Islet of Langerhans (tissue), 1 donor: ENCODE measurements at regions not wholly inside any gene's neighbourhood (a gene's known extent, or its start where the extent isn't known, plus 50 kb on each side); places are given as distances from the start of the nearest gene placed in this dataset.
"Not testable (repeated sequence)": the region's sequence is repeated elsewhere in the genome, so short reads cannot be mapped to it uniquely, and the experiment has no call there.

Experiments used
- FAIRE-seq: peaks from one replicate; lab custom pipeline; 2011; peaks lifted over from hg19 to GRCh38; lab: Jason Lieb, UNC

DNA sequence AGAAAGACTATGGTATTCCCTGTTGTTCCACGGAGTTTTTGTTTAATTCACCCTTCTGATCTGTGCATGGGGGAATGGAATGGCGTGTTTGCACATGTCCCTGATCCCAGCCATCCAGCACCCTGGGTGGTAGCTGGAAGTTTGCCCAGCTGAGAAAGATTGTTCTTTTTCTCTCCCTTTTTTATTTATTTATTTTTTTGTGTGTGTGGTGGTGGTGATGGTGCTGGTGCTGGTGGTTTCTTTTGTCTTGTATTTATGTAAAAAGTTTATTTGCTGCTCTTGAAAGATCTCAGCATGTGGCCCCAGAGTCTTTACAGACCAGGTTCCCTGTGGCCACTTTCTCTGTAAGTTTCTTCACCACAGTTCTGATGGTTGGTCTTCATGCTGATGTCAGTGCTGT is 372.6 kb downstream of the UTRN start:
- FAIRE-seq, result no peak

DNA sequence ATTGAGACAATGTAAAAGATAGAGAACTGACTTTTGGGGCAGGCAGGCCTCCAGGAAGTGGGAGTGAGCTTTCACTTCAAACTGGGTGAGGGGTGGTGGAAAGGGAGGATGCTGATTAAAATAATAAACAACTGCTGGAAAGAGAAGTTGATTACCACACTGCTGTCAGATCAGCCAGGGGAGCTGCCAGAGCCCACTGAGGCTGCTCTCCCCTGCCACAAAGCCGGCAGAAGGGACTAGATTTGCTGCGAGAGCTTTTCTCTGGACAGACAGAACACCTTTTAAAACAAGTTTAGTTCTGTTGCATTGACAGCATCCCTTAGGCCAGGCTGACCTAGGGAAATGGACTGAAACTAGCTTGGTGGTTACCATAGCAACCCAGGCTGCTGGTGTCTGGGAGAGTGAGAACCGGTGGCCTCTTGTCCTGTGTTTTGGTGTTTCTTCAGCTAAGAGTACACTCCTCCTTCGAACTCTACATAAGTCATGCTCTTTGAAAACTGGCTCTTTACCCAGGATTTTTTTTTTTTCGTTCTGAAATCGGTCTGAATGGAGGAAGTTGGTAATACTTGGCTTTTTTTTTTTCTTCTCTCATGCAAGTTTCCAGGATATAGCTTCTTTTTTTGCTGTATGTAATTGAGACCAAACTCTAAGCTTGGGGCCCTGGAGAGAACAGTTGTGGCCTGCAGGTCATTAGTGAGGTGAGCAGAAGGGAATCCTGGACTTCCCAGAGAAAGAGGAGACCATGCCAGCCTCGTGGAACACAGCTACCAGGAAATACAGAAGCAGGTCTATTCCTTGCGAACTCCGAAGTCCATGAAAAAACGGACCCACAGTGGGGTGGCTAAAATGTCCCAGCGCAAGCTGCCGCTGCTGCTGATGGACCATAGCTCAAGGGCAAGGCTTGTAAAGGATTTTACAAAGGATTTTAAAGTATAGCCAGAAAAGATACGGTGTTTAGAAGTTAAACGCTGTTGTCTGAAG is 374.4 kb downstream of the UTRN start:
- no peak for FAIRE-seq

GRCh38 chr6:144660561-144661115 is 375.5 kb downstream of the UTRN start:
- no peak for FAIRE-seq

- no peak for FAIRE-seq
These were observed 376.1 kb downstream of the UTRN start for GRCh38 chr6:144661116-144661806.

GRCh38 chr6:144662812-144663365 is 377.8 kb downstream of the UTRN start:
- no peak for FAIRE-seq

GRCh38 chr6:144664281-144664680 is 379.1 kb downstream of the UTRN start:
- FAIRE-seq, result no peak

- FAIRE-seq, result no peak
These were observed 379.8 kb downstream of the UTRN start for GRCh38 chr6:144664947-144665346.

DNA sequence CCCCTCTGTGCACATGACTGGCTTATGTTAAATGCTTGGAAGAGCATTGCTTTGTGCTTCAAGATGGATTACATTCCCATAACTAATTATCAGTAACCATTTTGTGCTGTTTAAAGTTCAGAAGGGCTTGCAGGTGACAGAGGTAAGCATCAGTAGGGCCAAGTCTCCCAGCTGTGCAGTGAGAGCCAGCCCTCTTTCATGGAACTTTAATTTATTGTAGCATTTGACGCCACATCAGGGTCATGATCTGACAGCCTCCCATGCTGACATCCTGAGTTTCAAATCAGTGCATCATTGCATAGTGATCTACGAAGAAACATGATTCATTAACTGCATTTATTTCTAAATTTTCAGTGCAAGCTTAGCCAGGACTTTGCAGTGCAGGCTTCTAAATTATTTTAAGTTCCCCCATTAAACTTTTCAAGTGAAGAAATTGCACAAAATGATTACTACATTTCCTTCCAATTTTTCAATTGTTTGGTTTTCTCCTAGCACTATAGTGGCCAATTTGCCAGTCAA is 380.9 kb downstream of the UTRN start:
- no peak for FAIRE-seq

- no peak for FAIRE-seq
These were observed 381.6 kb downstream of the UTRN start for GRCh38 chr6:144666781-144667180.

DNA sequence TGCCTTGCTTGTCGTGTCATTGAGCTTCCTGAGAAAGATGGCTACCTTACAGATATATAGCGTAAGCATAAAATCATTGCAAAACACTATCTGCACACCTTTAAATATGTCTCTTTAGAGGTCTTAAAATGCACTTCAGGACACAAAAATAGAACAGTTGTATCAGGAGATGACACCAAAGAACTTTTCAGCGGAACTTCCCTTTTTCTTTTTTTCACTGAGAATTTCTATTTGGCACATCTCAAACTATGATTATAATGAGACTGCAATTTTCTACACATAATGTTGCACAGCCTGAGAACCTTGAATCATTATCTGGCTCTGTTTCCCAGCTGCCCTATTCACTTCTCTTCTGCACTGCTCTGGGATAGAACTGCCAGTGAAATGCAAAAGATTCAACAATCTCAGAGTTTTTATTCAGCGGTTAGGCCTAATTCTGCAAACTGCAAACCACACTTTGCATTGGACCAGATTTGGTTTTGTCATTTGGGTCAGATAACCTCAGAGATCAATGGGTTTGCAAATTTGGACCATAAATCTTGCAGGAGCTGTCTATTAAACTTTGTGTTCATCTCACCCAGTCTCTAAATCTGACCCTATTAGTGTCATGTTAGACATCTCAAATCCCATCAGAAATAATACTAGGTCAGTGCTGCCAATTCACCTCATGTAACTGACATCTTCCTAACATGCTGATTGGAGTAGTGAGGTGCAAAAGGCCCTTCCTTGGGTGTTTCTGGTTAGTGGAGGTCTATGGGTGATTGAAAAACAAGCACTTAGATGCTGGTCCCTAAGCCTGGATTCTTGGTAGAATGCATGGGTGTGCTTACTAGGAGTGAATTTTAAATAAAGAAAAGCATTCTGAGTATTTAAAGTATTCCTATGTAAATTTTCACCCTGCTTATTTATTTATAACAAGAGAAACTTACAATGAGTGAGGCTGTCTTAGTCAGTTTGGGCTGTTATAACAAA is 382.7 kb downstream of the UTRN start:
- no peak for FAIRE-seq

- FAIRE-seq, result not testable (repeated sequence)
These were observed 385.1 kb downstream of the UTRN start for GRCh38 chr6:144670259-144670658.

DNA sequence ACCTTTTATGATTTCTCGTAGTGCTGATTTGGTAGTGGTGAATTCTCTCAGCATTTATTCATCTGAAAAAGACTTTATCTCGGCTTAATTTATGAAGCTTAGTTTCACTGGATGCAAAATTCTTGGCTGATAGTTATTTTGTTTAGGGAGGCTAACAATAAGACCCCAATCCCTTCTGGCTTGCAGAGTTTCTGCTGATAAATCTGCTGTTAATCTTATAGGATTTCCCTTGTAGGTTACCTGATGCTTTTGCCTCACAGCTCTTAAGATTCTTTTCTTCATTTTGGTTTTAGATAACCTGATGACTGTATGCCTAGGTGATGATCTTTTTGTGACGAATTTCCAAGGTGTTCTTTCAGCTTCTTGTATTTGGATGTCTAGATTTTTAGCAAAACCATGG is 388.7 kb downstream of the UTRN start:
- FAIRE-seq, result no peak

DNA sequence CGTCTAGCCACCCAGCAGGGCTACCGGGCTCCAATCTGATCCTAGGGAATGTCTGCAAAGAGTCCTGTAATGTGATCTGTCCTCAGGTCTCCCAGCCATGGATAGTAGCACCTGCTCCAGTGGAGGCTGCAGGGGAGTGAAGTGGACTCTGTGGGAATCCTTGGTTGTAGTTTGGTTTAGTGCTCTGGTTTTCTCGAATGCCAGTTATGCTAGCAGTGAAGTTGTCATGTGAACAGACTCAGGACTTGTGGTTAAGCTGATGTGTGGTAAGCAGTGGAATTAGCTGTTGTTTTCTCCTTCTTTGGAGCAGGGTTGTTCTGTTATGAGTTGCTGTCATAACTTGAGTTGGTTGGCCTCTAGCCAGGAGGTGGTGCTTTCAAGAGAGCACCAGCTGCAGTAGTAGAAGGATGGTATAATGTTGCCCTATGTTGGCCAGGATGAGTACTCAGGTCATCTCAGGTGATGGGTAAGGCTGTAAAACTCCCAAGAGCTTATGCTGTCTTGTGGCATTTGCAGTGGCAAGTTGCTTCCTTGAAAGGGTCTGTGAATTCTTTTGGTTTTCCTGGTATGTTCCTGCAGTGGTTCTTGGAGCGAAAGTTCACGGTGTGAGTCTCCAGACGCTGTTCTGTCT is 390.2 kb downstream of the UTRN start:
- no peak for FAIRE-seq

DNA sequence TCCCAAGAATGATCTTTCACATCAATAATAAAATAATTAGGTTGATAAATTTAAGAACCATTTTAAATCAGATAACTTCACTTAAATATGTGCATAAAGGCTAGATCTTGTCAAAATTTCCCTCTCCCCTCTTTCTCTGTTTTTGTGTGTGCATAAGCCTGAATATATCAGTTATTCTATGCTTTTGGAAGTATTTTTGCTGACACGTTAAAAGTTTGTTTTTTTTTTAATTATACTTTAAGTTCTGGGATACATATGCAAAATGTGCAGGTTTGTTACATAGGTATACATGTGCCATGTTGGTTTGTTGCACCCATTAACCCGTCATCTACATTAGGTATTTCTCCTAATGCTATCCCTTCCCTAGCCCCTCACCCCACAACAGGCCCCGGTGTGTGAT is 391.2 kb downstream of the UTRN start:
- FAIRE-seq, result not testable (repeated sequence)

DNA sequence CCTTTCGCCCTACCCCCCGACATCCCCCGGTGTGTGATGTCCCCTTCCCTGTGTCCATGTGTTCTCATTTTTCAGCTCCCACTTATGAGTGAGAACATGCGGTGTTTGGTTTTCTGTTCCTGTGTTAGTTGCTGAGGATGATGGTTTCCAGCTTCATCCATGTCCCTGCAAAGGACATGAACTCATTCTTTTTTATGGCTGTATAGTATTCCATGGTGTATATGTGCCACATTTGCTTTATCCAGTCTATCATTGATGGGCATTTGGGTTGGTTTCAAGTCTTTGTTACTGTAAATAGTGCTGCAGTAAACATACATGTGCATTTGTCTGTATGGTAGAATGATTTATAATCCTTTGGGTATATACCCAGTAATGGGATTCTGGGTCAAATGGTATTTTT is 392.1 kb downstream of the UTRN start:
- not testable (repeated sequence) for FAIRE-seq

DNA sequence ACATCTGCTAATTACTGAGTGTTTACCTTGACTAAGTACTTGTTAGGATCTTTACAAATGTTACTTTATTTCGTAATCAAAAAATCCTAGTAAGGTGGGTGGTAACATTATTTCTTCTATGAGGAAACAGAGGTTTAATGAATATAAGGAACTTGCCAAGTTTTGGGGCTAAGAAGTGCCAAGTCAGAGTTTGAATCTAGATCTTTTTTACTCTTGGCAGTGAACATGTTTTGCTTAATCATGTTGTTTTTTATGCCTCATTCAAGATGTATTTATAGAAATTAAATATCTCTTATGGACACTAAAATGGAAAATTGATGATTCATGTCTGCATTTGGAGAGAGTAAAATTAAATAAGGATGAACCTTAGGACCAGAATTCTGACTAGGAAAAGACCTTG is 393.7 kb downstream of the UTRN start:
- no peak for FAIRE-seq

DNA sequence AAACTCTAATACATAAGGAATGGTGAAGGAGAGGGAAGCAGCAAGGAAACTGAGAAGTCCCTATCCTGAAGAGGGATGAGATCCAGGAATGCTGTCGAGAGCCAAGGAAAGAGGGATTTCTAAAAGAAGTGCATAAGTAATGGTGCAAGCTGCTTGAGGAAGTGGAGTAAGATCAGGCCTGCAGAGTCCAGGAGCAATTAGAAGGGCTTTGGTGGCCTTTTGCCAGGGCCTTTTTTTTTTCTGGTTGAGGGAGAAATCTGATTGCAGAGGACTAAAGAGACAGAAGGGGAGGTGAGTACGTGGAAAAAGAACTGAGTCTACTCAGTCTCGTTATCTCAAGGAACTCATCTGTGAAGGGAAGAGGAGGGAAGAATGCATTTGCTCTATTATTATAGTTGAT is 396.2 kb downstream of the UTRN start:
- no peak for FAIRE-seq

GRCh38 chr6:144683216-144684070 is 398.3 kb downstream of the UTRN start:
- no peak for FAIRE-seq

DNA sequence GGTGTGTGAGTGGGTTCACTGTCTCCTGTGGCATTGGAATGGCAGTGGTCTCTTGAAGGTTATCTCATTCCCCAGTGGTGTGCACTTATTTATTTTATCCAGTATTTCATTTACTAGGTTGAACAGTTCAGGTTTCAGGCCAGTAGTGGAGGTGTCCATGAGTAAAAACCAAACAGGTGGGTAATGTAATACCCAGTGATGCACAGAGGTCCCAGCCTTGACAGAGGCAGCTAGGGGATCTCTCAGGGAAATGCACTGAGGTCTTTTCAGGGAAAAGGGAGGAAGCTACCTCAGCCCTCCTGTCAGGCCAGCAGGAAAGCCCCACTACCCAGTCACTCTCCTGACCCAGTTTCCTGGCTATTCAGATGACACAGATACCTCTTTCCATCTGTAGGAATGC is 403.6 kb downstream of the UTRN start:
- no peak for FAIRE-seq

GRCh38 chr6:144689503-144690040 is 404.4 kb downstream of the UTRN start:
- no peak for FAIRE-seq
